NCI-H1105 treated with DMSO at 0.1 percent for 48 hours (cell line): ENCODE measurements at regions not wholly inside any gene's neighbourhood (a gene's known extent, or its start where the extent isn't known, plus 50 kb on each side); places are given as distances from the start of the nearest gene placed in this dataset.

Experiments used
- DNase-seq: peaks from one replicate; lab custom pipeline; 2025; lab: John Stamatoyannopoulos, UW

DNA sequence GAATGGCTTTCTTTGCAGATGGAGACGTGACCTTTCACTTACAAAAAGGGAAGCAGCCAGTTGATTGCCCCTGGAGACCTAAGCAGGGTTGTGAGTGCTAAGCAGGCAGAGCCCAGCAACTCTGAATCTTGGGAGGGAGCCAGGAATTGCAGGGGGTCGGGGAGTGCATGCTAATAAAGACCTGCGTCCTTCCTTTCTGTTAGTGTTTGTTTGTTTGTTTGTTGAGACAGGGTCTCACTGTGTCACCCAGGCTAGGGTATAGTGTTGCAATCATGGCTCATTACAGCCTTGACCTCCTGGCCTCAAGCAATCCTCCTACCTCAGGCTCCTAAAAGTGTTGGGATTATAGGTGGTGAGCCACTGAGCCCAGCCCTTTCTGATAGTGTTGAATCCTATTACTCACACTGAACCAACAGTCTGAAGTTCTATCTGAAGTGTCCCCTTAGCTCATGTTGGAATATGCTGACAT is 137.4 kb downstream of the CEP135 start:
- DNase-seq = no peak

DNA sequence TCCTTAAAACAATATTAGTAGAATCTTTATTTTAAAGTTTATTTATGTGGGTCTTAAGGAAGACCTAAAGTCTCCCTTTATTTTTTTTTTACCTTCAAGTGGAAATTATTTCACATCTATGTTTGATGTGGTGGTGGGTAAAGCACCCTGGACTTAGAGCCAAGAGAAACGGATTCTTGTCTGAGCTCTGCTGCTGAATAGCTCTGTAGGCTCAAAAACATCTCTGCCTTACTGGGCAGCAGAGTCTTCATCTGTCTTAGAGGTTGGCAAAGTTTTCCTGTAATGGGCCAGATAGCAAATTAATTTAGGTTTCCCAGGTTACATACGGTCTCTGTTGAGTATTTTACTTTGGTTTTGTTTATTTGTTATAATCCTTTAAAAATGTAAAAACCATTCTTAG is 136.5 kb downstream of the CEP135 start:
- no peak for DNase-seq

DNA sequence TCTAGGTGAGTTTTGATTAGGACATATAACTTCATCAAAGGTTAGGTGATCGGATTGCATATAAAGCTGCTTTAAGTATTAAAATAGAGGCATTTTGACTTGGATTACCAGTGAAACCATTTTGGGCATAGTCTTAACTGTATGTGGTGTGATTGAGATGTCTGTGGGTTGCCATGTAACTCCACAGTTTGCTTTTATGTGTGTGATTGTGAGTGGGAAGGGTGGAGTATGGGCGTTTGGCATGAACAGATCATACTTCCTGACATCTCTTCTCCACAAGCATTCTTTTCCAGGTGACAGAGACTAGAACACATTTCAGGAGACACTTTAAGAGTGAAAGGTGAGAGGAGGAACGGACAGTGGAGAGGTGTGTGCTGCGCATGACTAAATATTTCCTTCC is 136.1 kb downstream of the CEP135 start:
- no peak for DNase-seq
